HG03558 (cell line): ENCODE measurements at regions not wholly inside any gene's neighbourhood (a gene's known extent, or its start where the extent isn't known, plus 50 kb on each side); places are given as distances from the start of the nearest gene placed in this dataset.

Experiments used
- ATAC-seq: cut with Tn5 transposase; IDR thresholded peaks from one replicate; pipeline ENCODE4 v1.9.1; 2021; ENCODE audit warnings: moderate number of reproducible peaks; ENCODE audit not compliant: unreplicated experiment; ENCODE audit errors: extremely low read depth

DNA sequence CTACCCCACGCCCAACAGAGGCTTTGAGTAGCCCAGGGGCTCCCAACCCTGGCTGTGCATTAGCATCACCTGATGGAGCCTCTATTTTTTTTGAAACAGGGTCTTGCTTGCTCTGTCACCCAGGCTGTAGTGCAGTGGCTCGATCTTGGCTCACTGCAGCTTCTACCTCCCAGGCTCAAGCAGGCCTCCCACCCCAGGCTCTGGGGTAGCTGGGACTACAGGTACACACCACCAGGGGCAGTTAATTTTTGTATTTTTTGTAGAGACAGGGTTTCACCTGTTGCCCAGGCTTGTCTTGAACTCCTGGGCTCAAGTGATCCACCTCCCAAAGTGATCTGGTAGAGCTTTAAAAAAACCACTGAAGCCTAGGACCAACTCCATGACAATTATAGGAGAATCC is 394.8 kb upstream of the ATP5MC3 start:
- no peak for ATAC-seq

DNA sequence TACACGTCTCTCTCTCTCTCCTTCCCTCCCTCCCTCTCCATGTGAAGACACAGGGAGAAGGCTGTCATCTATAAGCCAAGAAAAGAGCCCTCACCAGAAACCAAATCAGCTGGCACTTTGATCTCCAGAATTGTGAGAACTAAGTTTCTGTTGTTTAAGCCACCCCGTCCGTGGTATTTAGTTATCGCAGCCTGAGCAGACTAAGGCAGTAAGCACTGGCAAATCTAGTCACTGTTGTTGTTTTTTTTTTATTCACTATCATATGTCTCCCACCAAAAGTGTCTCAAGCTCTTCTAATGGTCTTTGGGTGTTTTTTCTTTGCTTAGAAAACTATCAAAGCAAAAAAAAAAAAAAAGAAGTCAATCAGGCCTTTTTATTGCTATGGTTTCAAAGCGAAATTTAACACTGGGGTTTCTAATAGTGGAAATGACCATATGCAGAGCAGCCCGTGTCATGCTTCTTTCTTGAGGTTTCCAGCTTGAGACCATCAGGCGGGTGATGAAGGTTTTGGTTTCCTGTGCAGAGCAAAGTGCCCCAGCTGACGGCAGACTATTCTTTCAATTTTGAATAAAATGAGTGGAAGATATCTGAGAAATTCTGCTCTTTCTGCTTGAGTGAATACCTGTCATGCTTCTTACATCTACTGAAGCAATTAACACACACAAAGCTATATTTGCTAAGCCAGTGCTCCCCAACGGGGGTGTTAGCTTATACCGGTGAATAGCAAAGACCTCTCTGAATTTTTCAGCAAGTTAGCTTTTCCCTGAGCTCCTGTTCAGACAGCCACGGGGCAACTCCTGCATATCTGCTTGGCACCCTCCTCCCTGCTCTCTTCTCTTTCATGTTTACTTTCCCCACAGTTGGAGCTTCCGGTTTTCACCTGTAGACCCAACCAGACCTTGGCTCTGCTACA is 394.1 kb upstream of the ATP5MC3 start:
- ATAC-seq, result peak; percentile 97

- ATAC-seq, result no peak
Observed at GRCh38 chr2:175574069-175574468, 392.6 kb upstream of the ATP5MC3 start.

- no peak for ATAC-seq
Observed at GRCh38 chr2:175571078-175571653, 389.7 kb upstream of the ATP5MC3 start.

DNA sequence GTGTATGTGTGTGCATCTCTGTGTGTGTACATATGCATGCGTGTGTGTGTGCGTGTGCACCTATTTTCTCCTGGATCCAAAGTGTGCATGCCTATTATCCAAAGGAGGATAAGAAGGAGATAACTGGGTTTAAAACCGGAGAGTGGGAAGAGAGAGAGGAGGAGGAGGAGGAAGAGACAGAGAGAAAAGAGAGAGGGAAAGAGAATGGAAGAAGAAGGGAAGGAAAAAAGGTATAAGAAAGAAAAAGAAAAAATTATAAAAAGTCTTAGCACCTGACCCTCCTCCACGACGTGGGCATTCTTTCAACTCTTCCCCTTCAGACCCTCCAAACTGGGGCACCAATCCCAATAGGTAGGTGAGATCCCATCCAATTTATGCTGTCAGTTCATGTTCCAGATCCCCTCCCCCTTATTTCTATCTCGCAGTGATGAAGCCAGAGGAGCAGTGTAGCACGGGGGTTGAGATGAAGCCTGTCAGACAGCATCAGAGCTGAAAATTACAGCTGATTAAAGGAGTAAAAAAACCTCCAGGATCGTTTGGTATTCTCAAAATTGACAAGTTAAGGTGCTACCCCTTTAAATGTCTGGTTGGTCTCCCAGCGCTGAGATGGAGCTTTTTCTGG is 386.7 kb upstream of the ATP5MC3 start:
- ATAC-seq, result no peak

GRCh38 chr2:175567435-175568061 is 386.0 kb upstream of the ATP5MC3 start:
- ATAC-seq, result no peak

DNA sequence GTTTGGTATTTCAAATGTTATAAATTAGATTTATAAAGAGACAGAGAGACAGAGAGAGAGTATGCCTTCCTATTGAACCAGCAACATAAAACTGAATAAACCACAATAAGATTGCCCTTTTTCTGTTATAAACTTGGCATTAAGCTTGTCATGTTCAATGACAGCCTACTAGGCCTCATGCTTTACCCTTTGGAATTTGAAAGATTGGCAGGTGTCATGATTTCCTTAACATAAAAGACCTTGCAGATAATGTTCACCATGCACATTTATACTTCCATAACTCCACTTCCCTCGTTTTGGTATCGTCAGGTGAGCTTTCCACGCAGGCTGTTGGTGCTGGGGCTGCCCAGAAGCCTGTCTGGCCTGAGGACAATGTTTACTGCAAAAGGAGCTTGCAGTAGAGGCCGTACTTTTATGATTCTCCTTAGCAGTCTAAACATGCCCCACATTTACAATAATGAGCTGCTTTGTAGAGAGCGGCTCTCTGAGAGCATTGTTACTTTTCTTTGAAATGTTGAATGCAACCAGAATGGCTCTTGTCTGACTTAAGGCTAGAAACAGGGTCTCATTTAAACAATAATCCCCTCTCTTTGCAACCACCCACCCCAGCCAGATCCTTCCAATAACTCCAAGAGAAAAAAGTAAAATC is 379.1 kb upstream of the ATP5MC3 start:
- no peak for ATAC-seq

GRCh38 chr2:175559613-175560012 is 378.1 kb upstream of the ATP5MC3 start:
- ATAC-seq, result no peak

DNA sequence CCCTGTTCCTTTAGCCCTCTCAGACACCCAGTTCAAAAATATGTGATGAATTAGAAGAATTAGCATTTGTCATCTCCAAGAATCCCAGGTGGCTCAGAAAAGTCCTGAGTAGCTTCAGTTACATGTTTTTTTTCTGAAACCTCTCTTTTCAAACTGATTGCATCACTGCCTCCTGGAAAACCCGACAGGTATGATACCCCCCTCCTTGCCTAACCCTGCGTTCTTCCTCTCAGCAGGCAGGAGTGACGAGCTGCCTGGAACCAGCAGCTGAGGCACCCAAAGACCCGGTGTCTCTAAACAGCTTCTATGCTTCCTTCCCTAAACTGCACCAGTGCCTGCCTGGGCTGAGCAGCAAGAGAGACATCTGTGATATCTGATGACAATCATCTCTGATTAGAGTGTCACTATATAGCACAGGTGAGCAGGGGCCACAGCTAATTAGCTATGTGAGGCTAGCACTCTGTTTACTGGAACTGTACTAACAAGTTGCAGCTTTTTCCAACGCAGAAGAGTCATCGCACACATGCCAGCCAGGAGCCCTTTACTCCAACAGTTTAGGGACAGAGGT is 376.4 kb upstream of the ATP5MC3 start:
- no peak for ATAC-seq

DNA sequence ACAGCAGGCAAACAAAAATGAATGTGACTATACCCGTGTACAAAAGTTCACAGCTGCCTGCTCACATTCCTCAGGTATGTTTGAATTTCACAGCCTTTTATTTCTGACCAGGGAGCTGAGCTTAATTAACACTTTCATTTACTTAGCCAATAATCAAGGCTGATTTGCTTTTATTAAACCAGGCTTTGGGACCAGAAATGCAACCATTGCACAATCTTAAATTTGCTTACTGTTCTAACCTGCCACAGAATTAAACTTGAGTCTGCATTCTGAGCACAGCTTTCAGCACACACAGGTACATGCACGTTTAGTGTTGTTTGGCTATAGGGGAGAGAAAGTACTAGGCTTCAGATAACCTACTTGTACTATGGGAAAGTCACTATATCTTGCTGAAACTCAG is 372.4 kb upstream of the ATP5MC3 start:
- no peak for ATAC-seq

GRCh38 chr2:175552902-175553301 is 371.4 kb upstream of the ATP5MC3 start:
- ATAC-seq, result no peak

DNA sequence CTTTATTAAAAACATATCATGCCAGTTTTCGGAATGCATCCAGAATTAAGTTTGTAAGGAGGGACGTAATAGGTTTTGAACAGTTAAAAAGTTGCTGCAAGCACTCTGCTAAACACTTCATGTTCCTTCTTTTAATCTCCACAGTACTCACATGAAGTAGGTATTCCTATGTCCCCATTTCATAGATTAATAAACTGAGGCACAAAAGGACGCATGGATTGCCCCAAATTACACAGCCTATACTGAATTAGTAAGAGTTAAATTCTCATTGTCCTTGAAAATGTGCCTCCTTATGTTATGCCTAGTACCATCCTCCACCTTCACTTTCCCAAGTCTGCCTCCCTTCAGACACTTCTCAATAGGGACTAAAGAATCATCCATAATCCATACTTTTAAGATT is 358.9 kb upstream of the ATP5MC3 start:
- ATAC-seq, result no peak

- ATAC-seq, result no peak
Observed at GRCh38 chr2:175539122-175539521, 357.6 kb upstream of the ATP5MC3 start.

GRCh38 chr2:175536059-175536458 is 354.5 kb upstream of the ATP5MC3 start:
- no peak for ATAC-seq

- ATAC-seq, result no peak
Observed at GRCh38 chr2:175535631-175536030, 354.1 kb upstream of the ATP5MC3 start.

GRCh38 chr2:175525975-175526374 is 344.5 kb upstream of the ATP5MC3 start:
- ATAC-seq, result no peak

DNA sequence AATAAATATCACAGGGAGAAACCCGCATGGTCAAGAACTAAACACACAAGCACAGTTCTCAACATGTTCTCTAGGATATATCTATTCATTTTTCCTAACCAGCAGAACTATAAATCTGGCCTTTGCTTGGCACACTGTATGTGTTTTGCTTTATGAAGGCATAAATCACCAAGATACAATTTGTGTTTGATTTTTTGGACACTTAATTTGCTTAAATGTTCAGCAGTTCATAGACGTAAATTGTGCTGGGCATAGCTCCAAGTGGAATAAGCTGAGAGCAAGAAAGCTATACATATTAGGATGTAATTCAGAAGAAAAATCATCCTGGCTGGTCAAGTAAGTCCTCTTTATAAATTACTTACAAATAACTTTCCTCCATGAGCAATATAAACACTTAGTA is 341.5 kb upstream of the ATP5MC3 start:
- no peak for ATAC-seq

DNA sequence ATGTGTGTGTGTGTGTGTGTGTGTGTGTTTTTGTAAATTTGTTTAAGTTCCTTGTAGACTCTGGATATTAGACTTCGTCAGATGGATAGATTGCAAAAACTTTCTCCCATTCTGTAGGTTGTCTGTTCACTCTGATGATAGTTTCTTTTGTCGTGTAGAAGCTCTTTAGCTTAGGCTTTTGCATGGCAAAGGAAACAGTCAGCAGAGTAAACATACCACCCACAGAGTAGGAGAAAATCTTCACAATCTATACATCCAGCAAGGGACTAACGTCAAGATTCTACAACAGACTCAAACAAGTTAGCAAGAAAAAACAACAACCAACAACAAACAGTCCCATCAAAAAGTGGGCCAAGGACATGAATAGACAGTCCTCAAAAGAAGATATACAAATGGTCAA is 336.7 kb upstream of the ATP5MC3 start:
- ATAC-seq, result no peak

DNA sequence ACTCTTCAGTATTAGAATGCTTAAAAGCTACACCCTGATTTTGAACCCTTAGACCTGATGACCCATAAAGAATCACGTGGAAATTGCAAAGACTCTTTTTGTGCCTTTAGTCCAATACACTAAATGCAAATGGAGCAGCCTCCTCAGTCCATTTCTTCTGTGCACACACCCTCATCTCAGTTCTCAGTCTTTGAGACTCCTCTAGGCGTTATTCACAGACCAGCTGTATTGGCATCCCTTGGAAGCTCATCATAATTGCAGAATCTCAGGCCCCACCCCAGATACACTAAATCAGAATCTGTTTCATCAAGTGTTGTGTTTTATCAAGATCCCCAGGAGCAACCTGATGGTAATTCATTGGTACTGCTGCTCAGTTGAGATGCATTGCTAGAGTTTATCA is 335.0 kb upstream of the ATP5MC3 start:
- no peak for ATAC-seq

- no peak for ATAC-seq
Observed at GRCh38 chr2:175500255-175500654, 318.7 kb upstream of the ATP5MC3 start.
